Hepatocyte (in vitro differentiated cells): ENCODE measurements at regions not wholly inside any gene's neighbourhood (a gene's known extent, or its start where the extent isn't known, plus 50 kb on each side); places are given as distances from the start of the nearest gene placed in this dataset.

Experiments used
- CTCF ChIP-seq: fragments of 200-600 bp; sonication (generic); IDR thresholded peaks from 2 replicates; pipeline ENCODE4 v1.5.1; 2016; ENCODE audit warnings: antibody characterized with exemption, mild to moderate bottlenecking; ENCODE audit not compliant: poor library complexity
- EZH2phosphoT487 ChIP-seq: fragments of 200-600 bp; sonication (generic); IDR thresholded peaks from one replicate; pipeline ENCODE4 v1.6.1; 2018; ENCODE audit warnings: antibody characterized with exemption, mild to moderate bottlenecking, low read depth, moderate library complexity; ENCODE audit not compliant: unreplicated experiment, severe bottlenecking

- TF ChIP-seq CTCF (no peak), EZH2phosphoT487 (no peak)
Measured at GRCh38 chr14:39875028-39875427, 442.8 kb upstream of the FBXO33 start.
